SW480 (cell line): ENCODE measurements at regions not wholly inside any gene's neighbourhood (a gene's known extent, or its start where the extent isn't known, plus 50 kb on each side); places are given as distances from the start of the nearest gene placed in this dataset.

Experiments
- DNase-seq: peaks from one replicate; pipeline ENCODE4 v3.0.0-alpha.2; 2016; ENCODE audit warnings: low spot score

GRCh38 chr5:2801577-2802525 lies 50.4 kb upstream of the IRX2 start:
- peak; percentile 54 for DNase-seq
